ENCODE measurements at regions not wholly inside any gene's neighbourhood (a gene's known extent, or its start where the extent isn't known, plus 50 kb on each side); places are given as distances from the start of the nearest gene placed in this dataset.
"Not testable (repeated sequence)": the region's sequence is repeated elsewhere in the genome, so short reads cannot be mapped to it uniquely, and the experiment has no call there.

- DNase-seq (ENCODE audit: low spot score), result no peak
These were observed 56.0 kb upstream of the FAM174A start for GRCh38 chr5:100479079-100479688.

- DNase-seq (ENCODE audit: low spot score), result no peak
These were observed 63.1 kb upstream of the FAM174A start for GRCh38 chr5:100472091-100472490.

GRCh38 chr5:100469767-100470166, 65.4 kb upstream of the FAM174A start:
- no peak for DNase-seq (ENCODE audit: low spot score)

- DNase-seq (ENCODE audit: low spot score), result no peak
These were observed 70.8 kb upstream of the FAM174A start for GRCh38 chr5:100464418-100464817.

- DNase-seq (ENCODE audit: low spot score), result no peak
These were observed 78.6 kb upstream of the FAM174A start for GRCh38 chr5:100456615-100457014.

GRCh38 chr5:100452126-100452525, 83.0 kb upstream of the FAM174A start:
- DNase-seq (ENCODE audit: low spot score), result no peak

- DNase-seq (ENCODE audit: low spot score), result no peak
These were observed 87.1 kb upstream of the FAM174A start for GRCh38 chr5:100448111-100448528.

- DNase-seq (ENCODE audit: low spot score), result no peak
These were observed 88.2 kb upstream of the FAM174A start for GRCh38 chr5:100446879-100447430.

- DNase-seq (ENCODE audit: low spot score), result no peak
These were observed 90.2 kb upstream of the FAM174A start for GRCh38 chr5:100444961-100445360.

GRCh38 chr5:100434815-100435214, 100.4 kb upstream of the FAM174A start:
- no peak for DNase-seq (ENCODE audit: low spot score)

GRCh38 chr5:100432741-100433140, 102.4 kb upstream of the FAM174A start:
- DNase-seq (ENCODE audit: low spot score), result no peak

GRCh38 chr5:100430268-100431195, 104.6 kb upstream of the FAM174A start:
- DNase-seq (ENCODE audit: low spot score), result peak; percentile 56

GRCh38 chr5:100424787-100425186, 110.4 kb upstream of the FAM174A start:
- no peak for DNase-seq (ENCODE audit: low spot score)

GRCh38 chr5:100424017-100424416, 111.2 kb upstream of the FAM174A start:
- DNase-seq (ENCODE audit: low spot score), result no peak

- no peak for DNase-seq (ENCODE audit: low spot score)
These were observed 111.8 kb upstream of the FAM174A start for GRCh38 chr5:100423330-100423729.

GRCh38 chr5:100421360-100421759, 113.8 kb upstream of the FAM174A start:
- DNase-seq (ENCODE audit: low spot score), result no peak

- DNase-seq (ENCODE audit: low spot score), result no peak
These were observed 116.9 kb upstream of the FAM174A start for GRCh38 chr5:100418231-100418630.

GRCh38 chr5:100409660-100410151, 125.5 kb upstream of the FAM174A start:
- DNase-seq (ENCODE audit: low spot score), result no peak

GRCh38 chr5:100407053-100407452, 128.1 kb upstream of the FAM174A start:
- no peak for DNase-seq (ENCODE audit: low spot score)

- DNase-seq (ENCODE audit: low spot score), result no peak
These were observed 128.5 kb upstream of the FAM174A start for GRCh38 chr5:100406640-100407039.

GRCh38 chr5:100402071-100402470, 133.1 kb upstream of the FAM174A start:
- no peak for DNase-seq (ENCODE audit: low spot score)

GRCh38 chr5:100401149-100401548, 134.0 kb upstream of the FAM174A start:
- DNase-seq (ENCODE audit: low spot score), result no peak

- not testable (repeated sequence) for DNase-seq (ENCODE audit: low spot score)
These were observed 136.4 kb upstream of the FAM174A start for GRCh38 chr5:100398815-100399214.
